GM19395 (cell line): ENCODE measurements at regions not wholly inside any gene's neighbourhood (a gene's known extent, or its start where the extent isn't known, plus 50 kb on each side); places are given as distances from the start of the nearest gene placed in this dataset.

ENCODE experiments used
- ATAC-seq: cut with Tn5 transposase; IDR thresholded peaks from one replicate; pipeline ENCODE4 v1.9.1; 2021; ENCODE audit warnings: mild to moderate bottlenecking, moderate library complexity; ENCODE audit not compliant: unreplicated experiment

DNA sequence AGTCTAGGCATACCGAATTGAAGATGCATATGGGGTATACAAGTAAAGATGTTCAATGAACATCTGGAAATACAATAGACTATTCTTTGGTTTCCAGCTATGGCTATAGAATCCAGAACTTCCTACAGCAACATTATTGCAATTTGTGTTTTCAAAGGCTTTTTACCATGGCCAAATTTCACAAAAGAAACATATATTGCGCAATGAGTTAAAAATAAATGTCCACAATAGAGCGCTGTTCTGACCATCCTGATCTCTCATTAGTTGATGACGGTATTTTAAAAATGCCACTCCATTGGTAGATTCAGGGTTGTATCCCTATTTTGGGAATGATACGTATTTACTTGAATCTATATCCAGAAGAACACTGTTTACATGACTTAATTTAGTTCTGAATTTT, 139.2 kb downstream of the LINC00632 start:
- no peak for ATAC-seq

DNA sequence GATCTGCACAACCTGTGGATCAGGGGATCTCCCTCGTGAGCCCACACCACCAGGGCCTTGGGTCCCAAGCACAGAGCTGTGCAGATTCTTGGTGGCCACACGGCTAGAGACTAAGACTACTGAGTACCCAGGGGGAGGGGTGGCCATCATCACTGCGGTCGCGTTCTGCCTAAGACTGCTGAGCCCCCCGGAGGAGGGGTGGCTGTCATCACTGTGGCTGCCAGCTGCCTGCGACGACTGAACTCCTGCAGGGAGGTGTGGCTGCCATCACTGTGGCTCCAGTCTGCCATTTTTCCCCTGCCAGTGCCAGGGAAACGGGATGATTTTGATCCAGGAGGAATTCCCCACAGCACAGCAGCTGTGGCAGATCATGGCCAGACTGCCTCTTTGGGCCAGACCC, 141.7 kb upstream of the SPANXB1 start:
- no peak for ATAC-seq

DNA sequence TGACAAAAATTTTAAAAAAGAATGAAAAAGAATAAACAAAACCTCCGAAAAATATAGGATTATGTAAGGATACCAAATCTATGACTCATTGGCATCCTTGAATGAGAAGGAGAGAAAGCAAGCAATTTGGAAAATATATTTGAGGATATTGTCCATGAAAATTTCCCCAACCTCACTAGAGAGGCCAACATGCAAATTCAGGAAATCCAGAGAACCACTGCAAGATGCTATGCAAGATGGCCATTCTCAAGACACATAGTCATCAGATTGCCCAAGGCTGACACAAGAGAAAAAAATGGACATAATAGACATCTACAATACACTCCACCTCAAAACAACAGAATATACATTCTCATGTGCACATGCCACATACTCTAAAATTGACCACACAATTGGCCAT, 135.9 kb upstream of the SPANXB1 start:
- no peak for ATAC-seq

DNA sequence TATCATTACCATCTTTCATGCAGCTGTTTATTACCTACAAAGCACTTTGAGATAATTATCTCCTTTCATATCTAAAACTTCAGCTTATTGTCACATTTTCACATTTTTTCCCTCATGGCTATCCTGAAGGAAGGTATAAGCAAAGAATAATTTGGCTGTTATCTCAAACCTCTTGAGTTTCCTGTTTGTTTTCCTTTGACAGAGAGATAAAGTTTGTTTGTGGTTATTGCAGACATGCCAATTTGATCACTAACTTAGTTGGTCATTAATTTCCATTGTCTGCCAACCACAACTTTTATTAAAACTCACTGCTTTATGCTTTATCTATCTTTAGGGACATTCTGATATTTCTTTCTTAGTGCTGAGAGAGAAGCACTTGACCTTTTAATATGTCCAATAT, 89.8 kb upstream of the SPANXB1 start:
- ATAC-seq = no peak

DNA sequence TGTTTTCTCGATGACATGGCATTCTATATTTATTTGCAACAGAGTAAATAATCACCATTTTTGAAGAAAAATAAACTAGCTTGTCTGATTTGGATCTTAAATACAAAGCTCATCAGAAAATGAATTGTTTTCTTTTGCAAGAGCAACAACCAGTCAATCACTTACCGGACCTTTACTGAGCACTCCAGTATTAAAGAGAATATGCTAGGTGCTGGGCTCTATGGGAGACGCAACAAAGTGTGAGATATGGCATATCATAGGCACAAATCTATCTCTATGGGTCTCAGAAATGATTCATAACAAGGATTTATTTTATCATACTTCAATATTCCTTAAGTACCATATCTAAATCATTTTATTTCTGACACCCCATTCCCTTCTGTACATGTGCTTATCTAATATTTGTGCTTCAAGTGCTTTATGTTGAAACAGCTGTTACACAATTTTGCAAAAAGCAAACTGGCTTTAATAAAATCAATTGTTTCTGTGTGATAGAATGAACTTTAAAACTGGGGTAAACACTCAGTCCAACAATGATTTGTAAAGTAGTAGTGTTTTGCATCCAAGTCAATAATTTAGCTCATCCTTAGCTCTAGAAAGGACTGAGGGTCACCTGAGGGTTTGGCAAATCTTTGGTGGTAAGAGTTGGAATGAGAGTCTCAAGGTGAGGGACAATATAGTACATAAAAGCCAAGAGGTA, 88.4 kb upstream of the SPANXB1 start:
- no peak for ATAC-seq

DNA sequence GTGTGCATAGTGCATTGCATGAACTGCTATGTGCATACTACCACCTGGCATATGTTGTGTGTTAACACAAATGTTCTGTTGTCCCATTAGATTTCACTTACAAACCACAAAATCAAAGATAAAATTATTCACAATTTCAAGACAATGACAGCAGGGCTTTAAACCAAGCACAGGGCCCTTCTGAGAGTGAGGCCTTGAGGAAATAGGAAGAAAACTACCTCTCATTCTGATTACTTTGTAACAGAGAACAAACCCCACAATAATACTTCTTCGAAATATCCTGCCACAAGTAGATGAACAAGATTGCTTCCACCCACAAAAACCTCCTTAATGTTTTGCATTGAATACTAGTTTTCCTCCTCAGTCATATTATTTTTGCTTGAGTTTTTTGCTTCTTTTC, 85.5 kb upstream of the SPANXB1 start:
- ATAC-seq = no peak

DNA sequence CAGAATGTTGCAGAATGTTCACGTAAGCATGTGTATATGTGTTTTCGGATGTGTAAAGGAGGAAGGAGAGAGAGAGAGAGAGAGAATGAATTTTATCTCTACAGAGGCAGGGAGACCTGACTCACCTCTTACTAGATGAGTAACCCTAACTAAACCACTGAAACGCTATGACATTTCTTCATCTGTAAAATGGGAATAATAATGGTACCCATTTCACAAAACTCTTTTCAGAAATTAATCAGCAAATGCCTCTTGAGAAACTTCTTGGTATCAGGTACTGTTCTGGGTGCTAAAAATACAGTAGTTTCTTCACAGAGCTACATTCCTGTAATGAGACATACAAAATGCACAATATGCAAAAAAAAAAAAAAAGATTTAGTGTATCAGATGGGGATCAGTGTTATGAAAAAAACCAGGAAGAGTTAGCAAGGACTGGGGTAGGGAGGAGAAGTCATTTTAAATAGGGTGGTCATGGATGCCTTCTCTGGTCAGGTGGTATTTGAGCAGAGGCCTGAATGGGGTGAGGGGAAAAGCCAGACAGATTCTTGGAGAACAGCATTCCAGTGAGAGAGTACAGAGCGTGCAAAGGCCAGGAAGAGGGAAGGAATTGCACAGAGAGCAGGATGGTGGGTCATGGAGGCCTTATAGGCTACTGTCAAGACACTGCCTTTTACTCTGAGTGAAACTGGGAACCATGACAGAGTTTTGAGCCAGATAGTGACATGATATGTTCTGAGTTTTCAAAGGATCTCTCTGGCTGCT, 84.9 kb upstream of the SPANXB1 start:
- ATAC-seq = peak; percentile 53

DNA sequence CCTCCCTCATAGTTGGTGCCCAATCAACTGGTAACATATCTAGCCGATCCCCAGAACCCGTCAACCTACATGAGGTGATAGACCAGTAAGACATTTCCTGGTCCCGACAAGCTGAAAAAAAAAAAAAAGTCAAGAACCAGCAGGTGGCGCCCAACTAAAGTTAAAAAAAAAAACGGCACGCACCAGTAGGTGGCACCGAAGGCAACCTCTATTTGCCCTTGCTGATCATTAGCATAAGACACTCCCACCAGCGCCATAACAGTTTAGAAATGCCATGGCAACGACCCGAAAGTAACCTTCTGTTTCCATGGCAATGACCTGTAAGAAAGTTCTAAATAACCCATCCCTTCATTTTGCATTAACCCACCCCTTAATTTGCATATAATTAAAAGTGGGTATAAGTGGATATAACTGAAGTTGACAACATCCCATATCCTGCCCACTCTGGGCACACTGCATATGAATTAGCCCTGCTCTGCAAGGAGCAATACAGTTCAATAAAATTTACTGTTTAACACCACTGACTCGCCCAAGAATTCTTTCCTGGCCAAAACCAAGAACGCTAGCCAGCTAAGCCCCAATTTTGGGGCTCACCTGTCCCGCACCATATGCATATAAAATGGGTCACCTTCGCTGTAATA, 83.9 kb upstream of the SPANXB1 start:
- peak; percentile 90 for ATAC-seq

DNA sequence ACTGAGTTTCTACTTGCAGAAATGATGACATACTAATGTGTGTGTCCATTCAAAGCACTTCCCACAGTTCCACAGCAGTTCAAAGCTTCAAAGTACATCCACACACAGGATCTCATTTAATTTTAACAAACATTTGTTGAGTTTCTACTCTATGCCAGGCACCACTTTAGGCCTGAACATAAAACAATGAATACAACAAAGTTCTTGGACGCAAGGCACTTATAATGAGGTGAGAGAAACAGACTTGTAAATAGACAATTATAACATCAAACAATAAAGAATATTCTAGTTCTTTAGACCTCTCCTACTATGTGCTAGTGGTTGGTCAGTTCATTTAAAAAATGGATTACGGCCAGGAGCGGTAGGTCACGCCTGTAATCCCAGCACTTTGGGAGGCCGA, 82.0 kb upstream of the SPANXB1 start:
- no peak for ATAC-seq

DNA sequence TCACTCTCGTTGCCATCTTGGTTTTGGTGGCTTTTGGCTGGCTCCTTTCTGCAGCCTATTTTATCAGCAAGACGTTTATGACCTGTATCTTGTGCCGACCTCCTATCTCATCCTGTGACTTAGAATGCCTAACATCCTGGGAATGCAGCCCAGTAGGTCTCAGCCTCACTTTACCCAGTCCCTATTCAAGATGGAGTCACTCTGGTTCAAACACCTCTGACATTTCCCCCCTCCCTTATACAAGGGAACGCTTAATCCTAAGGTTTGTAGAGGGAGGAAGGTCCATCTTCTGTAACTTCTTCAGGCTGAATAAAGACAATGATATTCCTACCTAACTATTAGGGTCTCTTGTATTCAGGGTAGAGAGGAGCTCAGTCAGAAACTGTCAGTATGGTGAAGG, 79.3 kb upstream of the SPANXB1 start:
- ATAC-seq = no peak

DNA sequence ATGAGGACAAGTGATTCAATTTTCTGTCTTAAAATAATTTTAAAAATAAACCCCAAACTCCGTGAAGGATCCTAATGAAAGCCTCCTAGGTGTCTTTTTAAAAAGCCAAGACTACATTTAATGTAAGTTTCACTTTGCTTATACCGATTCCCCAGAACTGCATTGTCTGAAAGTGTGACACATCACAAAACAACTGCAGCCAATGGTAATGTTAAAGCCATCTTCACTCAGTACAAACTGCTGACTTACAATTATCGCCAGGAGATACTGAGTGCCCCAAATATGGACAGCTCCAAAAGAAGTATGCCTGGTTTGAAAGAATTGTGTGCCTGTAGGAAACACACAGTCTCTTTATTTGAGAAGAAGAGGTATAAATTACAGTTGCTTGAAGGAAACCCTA, 73.7 kb upstream of the SPANXB1 start:
- ATAC-seq = no peak

DNA sequence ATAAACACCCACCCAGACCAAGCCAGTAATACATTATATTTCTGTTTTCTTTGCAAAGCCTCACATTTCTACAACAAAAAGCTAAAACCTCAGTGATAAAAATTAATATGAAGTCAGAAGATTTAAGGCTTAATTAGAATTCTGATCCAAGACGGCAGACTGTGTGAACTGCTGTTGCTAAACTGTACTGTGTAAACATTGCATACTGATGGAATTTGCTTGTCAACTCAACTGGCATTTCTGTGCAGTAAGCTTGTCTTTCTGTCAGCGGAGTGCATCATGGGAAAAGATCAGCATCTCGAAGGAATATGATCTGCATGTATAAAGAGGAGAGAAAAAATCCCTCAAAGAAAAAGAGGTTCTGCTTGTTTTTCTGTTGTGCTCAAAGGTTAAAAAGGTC, 69.4 kb upstream of the SPANXB1 start:
- ATAC-seq = no peak

DNA sequence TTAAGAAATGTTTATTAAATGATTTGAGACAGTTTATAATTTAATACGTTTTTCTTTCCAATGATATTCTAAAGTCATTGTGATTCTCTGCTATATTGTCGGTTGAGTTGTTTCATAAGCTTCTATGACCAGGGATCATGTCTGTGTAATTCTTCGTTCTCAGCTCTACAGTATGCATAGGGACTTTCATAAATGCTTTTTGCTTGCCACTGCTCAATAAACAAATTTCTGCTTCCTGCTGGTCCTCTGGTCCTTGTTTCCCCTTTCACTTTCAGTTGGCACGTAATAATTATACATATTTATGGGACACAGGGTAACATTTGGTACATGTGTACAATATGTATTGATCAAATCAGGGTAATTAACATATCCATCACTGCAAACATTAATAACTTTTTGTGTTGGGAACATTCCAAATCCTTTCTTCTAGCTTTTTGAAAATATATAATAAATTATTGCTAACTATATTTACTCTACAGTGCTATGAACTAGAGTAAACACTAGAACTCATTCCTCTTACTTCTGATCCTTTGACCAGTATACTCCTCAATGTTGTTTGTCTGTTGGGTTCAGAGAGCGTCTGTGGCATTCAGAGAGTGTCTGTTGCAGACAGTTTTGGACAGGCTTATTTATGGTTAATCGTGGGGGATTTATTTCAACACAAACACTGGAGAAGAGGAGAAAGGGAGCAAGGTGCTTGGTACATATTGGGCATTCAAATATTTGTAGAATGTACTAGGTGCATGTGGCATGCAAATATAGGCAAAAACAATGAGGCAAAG, 68.3 kb upstream of the SPANXB1 start:
- ATAC-seq = no peak

DNA sequence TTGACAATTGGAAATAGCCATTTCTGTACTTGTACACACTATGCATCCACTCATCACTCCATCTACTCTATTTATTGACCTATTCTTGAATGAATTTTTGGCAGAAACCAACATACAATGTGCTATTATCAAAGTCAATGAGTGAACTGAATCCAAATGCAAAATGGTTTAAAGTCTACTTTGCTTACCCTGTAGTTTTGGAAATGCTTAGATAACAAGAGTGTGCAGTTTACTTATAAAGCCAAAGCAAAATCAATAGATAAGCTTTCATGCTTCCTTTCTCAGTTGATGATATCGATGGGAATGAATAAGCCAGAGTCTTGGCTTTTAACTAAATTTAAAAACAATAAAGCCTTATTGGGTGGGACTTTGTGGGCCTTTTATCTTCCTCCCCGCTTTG, 58.9 kb upstream of the SPANXB1 start:
- no peak for ATAC-seq

DNA sequence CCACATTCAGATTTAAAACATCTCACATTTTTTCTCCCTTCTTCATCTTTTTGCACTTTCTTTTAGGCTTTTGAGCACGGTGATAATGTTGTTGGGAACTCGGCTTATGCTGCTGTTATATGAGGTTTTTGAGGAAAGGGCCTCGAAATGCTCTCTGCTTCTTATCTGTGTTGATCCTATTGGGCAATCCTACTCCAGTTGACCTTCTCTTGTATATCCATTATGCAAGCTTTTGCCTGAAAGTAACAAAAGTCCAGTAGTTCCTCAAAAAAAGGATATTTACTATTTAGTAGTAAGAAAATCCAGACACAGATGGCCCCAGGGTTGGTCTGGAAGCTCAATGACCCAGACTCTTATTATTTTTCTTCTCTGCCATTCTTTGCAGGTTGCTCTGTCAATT, 57.7 kb upstream of the SPANXB1 start:
- no peak for ATAC-seq

DNA sequence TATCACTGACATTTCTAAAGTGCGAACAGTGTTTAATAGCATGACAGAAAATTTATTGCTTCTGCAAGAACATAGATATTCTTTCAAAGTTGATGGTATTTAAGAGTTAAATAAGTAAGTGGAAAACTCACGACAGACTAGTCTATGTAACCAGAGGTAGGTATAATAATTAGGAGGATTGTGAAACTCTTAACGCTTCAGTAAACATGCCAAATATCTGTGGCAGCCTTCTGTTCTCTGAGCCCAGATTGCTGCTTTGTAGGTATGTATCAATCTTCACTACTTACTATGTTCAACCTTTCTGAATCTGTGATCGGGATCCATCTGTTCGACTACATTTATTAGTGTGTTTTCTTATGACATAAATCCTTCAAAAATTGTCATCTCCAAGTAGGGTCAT, 53.6 kb upstream of the SPANXB1 start:
- no peak for ATAC-seq

DNA sequence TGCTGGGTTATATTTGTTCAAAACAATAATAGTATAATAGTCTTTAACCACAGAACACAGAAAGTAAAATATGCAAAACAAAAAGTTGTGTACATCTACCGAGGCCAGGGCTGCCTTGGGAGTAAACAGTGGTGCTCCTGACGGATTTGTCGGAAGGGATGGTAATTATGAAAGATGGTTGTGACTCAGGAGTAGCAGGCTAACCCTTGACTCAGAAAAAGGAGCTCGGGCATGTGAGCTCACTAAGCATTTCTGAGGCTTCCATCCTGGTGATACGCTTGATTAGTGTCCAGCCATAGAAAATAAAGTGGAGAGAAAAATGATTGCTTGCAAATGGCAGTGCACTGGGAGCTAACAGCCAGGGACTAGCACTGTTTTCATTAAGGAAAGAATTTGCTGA, 53.2 kb upstream of the SPANXB1 start:
- ATAC-seq = no peak
